H9 (cell line): ENCODE measurements at regions not wholly inside any gene's neighbourhood (a gene's known extent, or its start where the extent isn't known, plus 50 kb on each side); places are given as distances from the start of the nearest gene placed in this dataset.

Source experiments
- DNase-seq: peaks from one replicate; pipeline ENCODE4 v3.0.0-alpha.2; 2017
- H2AFZ ChIP-seq: one replicate; pipeline ENCODE4 v1.6.1; 2013; ENCODE audit warnings: mild to moderate bottlenecking, low read length, control low read depth, moderate library complexity
- H2AK5ac ChIP-seq: 2 replicates; pipeline ENCODE4 v1.6.1; 2013; ENCODE audit warnings: low read length, control low read depth, mixed read lengths; ENCODE audit not compliant: insufficient read length
- H2BK120ac ChIP-seq: one replicate; pipeline ENCODE4 v1.6.1; 2013; ENCODE audit warnings: low read depth, mild to moderate bottlenecking, low read length, control low read depth, inconsistent platforms; ENCODE audit not compliant: poor library complexity, severe bottlenecking
- H2BK12ac ChIP-seq: 2 replicates; pipeline ENCODE4 v1.6.1; 2013; ENCODE audit warnings: low read length, control low read depth, mixed read lengths, low read depth; ENCODE audit not compliant: insufficient read length
- H2BK15ac ChIP-seq: 2 replicates; pipeline ENCODE4 v1.6.1; 2013; ENCODE audit warnings: low read depth, low read length, control low read depth
- H2BK20ac ChIP-seq: one replicate; pipeline ENCODE4 v1.6.1; 2013; ENCODE audit warnings: low read depth, mild to moderate bottlenecking, low read length, control low read depth, inconsistent platforms; ENCODE audit not compliant: poor library complexity, severe bottlenecking
- H2BK5ac ChIP-seq: 2 replicates; pipeline ENCODE4 v1.6.1; 2013; ENCODE audit warnings: low read length, control low read depth, mixed read lengths; ENCODE audit not compliant: insufficient read length
- H3K14ac ChIP-seq: 2 replicates; pipeline ENCODE4 v1.6.1; 2013; ENCODE audit warnings: low read length, control low read depth; ENCODE audit not compliant: insufficient read depth
- H3K18ac ChIP-seq: 2 replicates; pipeline ENCODE4 v1.6.1; 2013; ENCODE audit warnings: low read depth, mild to moderate bottlenecking, mixed read lengths, low read length, control low read depth; ENCODE audit not compliant: insufficient read length
- H3K23ac ChIP-seq: 2 replicates; pipeline ENCODE4 v1.6.1; 2013; ENCODE audit warnings: low read length, control low read depth, mixed read lengths, low read depth; ENCODE audit not compliant: insufficient read length
- H3K23me2 ChIP-seq: 2 replicates; pipeline ENCODE4 v1.6.1; 2013; ENCODE audit warnings: low read depth, mild to moderate bottlenecking, mixed read lengths, low read length, control low read depth; ENCODE audit not compliant: insufficient read length, poor library complexity, severe bottlenecking
- H3K27ac ChIP-seq: 2 replicates; pipeline ENCODE4 v1.5.1; 2013; ENCODE audit warnings: low read length, control low read depth, mixed read lengths, low read depth; ENCODE audit not compliant: insufficient read length
- H3K27me3 ChIP-seq: 2 replicates; pipeline ENCODE4 v1.6.1; 2013; ENCODE audit warnings: low read length, control low read depth, inconsistent platforms; ENCODE audit not compliant: insufficient read depth
- H3K4ac ChIP-seq: 2 replicates; pipeline ENCODE4 v1.6.1; 2013; ENCODE audit warnings: low read depth, mild to moderate bottlenecking, control low read depth, inconsistent platforms, low read length, moderate library complexity
- H3K4me1 ChIP-seq: 2 replicates; pipeline ENCODE4 v1.6.1; 2013; ENCODE audit warnings: low read length, control low read depth, inconsistent platforms; ENCODE audit not compliant: insufficient read depth
- H3K4me2 ChIP-seq: 2 replicates; pipeline ENCODE4 v1.6.1; 2013; ENCODE audit warnings: low read length, control low read depth, mixed read lengths; ENCODE audit not compliant: insufficient read length, insufficient read depth
- H3K56ac ChIP-seq: 2 replicates; pipeline ENCODE4 v1.6.1; 2013; ENCODE audit warnings: low read depth, mild to moderate bottlenecking, mixed read lengths, low read length, control low read depth; ENCODE audit not compliant: insufficient read length
- H3K79me1 ChIP-seq: 2 replicates; pipeline ENCODE4 v1.6.1; 2013; ENCODE audit warnings: low read depth, mild to moderate bottlenecking, moderate library complexity, low read length, control low read depth, inconsistent platforms; ENCODE audit not compliant: insufficient read depth, poor library complexity, severe bottlenecking
- H3K79me2 ChIP-seq: 2 replicates; pipeline ENCODE4 v1.6.1; 2013; ENCODE audit warnings: low read length, control low read depth, inconsistent platforms; ENCODE audit not compliant: insufficient read depth
- H3K9ac ChIP-seq: 2 replicates; pipeline ENCODE4 v1.6.1; 2013; ENCODE audit warnings: low read length, control low read depth, mixed read lengths; ENCODE audit not compliant: insufficient read length; ENCODE audit errors: extremely low read depth
- H3K9me3 ChIP-seq: one replicate; pipeline ENCODE4 v1.6.1; 2013; ENCODE audit warnings: low read depth, low read length, inconsistent platforms; ENCODE audit not compliant: control insufficient read depth
- H3T11ph ChIP-seq: one replicate; pipeline ENCODE4 v1.6.1; 2013; ENCODE audit warnings: mild to moderate bottlenecking, low read length, control low read depth, inconsistent platforms
- H4K20me1 ChIP-seq: one replicate; pipeline ENCODE4 v1.6.1; 2013; ENCODE audit not compliant: control insufficient read depth, insufficient read length, insufficient read depth
- H4K5ac ChIP-seq: 2 replicates; pipeline ENCODE4 v1.6.1; 2013; ENCODE audit warnings: low read depth, mild to moderate bottlenecking, mixed read lengths, low read length, control low read depth; ENCODE audit not compliant: insufficient read length
- H4K8ac ChIP-seq: replicated peaks from 2 replicates; pipeline ENCODE4 v1.6.1; 2013; ENCODE audit warnings: low read length, control low read depth, mixed read lengths, low read depth; ENCODE audit not compliant: insufficient read length
- H4K91ac ChIP-seq: 2 replicates; pipeline ENCODE4 v1.6.1; 2013; ENCODE audit warnings: low read depth, mild to moderate bottlenecking, moderate library complexity, mixed read lengths, low read length, control low read depth; ENCODE audit not compliant: insufficient read length
- H3K27ac Mint-ChIP-seq, 3 experiments: 2 replicates in 2 of 3; 3 replicates in 1 of 3; pipeline ENCODE4 v1.8.0; 2020 to 2021; ENCODE audit warnings: mixed read lengths in 3 of 3, mild to moderate bottlenecking in 1 of 3, moderate library complexity in 1 of 3
- H3K27me3 Mint-ChIP-seq: 2 replicates; pipeline ENCODE4 v1.8.0; 2021; ENCODE audit warnings: low read depth, mild to moderate bottlenecking, moderate library complexity, mixed read lengths
- H3K36me3 Mint-ChIP-seq, 3 experiments: 2 replicates in 2 of 3; 3 replicates in 1 of 3; pipeline ENCODE4 v1.8.0; 2020 to 2021; ENCODE audit warnings: low read depth in 3 of 3, mixed read lengths in 3 of 3; ENCODE audit not compliant: insufficient read depth in 1 of 3
- H3K4me1 Mint-ChIP-seq, 2 experiments: 2 replicates each; pipeline ENCODE4 v1.8.0; 2020; ENCODE audit warnings: mixed read lengths in 2 of 2
- H3K4me3 Mint-ChIP-seq, 2 experiments: 2 replicates in 1 of 2; 3 replicates in 1 of 2; pipeline ENCODE4 v1.8.0; 2020 to 2021; ENCODE audit warnings: mild to moderate bottlenecking in 2 of 2, mixed read lengths in 2 of 2, moderate library complexity in 1 of 2
- H3K9me3 Mint-ChIP-seq, 2 experiments: 2 replicates in 1 of 2; 3 replicates in 1 of 2; pipeline ENCODE4 v1.8.0; 2020; ENCODE audit warnings: mild to moderate bottlenecking in 2 of 2, mixed read lengths in 2 of 2, moderate library complexity in 1 of 2
- CTCF ChIP-seq: fragments of 200-600 bp; sonication (generic); conservative IDR thresholded peaks from 3 replicates; pipeline ENCODE4 v1.8.0; 2021; ENCODE audit warnings: antibody characterized with exemption, mild to moderate bottlenecking
- WGBS: extraction: QIAGEN DNeasy Blood & Tissue Kit; methylation state at CpG from one replicate; pipeline ENCODE4 v1.1.7; 2013; ENCODE audit warnings: missing lambda C conversion rate, low lambda C conversion rate, mixed read lengths; ENCODE audit not compliant: insufficient read length; ENCODE audit errors: extremely low coverage; 5-methylcytosine and 5-hydroxymethylcytosine counted together

- Histone ChIP-seq H3K79me1 (no peaks in the 10 kb centered on the region), H3T11ph (no peak overlapping the region), H3K9me3 (no peaks in the 10 kb centered on the region), H2BK120ac (no peak overlapping the region), H2BK15ac (no peak overlapping the region), H4K5ac (no peak overlapping the region), H3K18ac (no peak overlapping the region), H2BK20ac (no peak overlapping the region), H3K9ac (no peak overlapping the region), H3K4me1 (no peaks in the 10 kb centered on the region), H3K56ac (no peak overlapping the region), H3K23me2 (no peaks in the 10 kb centered on the region), H4K91ac (no peak overlapping the region), H3K23ac (no peak overlapping the region), H2AK5ac (no peak overlapping the region), H3K4me2 (no peak overlapping the region), H3K4ac (no peak overlapping the region), H2BK12ac (no peak overlapping the region), H2BK5ac (no peak overlapping the region), H3K14ac (no peak overlapping the region), H3K27me3 (no peaks in the 10 kb centered on the region), H4K20me1 (no peaks in the 10 kb centered on the region), H2AFZ (no peak overlapping the region), H4K8ac (no peak overlapping the region), H3K79me2 (no peaks in the 10 kb centered on the region), H3K27ac (no peak overlapping the region)
- Mint-ChIP-seq H3K9me3 (no peaks in the 10 kb centered on the region; a peak in 1 of 5 replicates), H3K27ac (no peak overlapping the region), H3K4me3 (no peak overlapping the region), H3K36me3 (peaks cover 0 to 4% (median 0%) of the 10 kb centered on the region in 3 experiments; a peak in 1 of 7 replicates), H3K4me1 (peaks cover 48 to 50% of the 10 kb centered on the region in 2 experiments), H3K27me3 (no peaks in the 10 kb centered on the region; the same call in 1 of the 2 replicates)
- DNase-seq = no peak
- no peak for TF ChIP-seq CTCF
- no CpG with 5 or more reads among the region's 3 CpGs for WGBS
Observed at GRCh38 chr2:221655300-221655699, 83.2 kb upstream of the EPHA4 start.
